AG09319 (cell line): ENCODE measurements at regions not wholly inside any gene's neighbourhood (a gene's known extent, or its start where the extent isn't known, plus 50 kb on each side); places are given as distances from the start of the nearest gene placed in this dataset.

Experiments
- DNase-seq: peaks from one replicate; pipeline ENCODE4 v3.0.0-alpha.2; 2010; ENCODE audit warnings: low read depth; ENCODE audit errors: extremely low read depth
- CTCF ChIP-seq: IDR thresholded peaks from 2 replicates; pipeline ENCODE4 v1.5.1; 2011; ENCODE audit warnings: low read depth, mild to moderate bottlenecking, inconsistent platforms, low read length, moderate library complexity

- DNase-seq, result no peak
- no peak for TF ChIP-seq CTCF
Measured at GRCh38 chr14:86414146-86414545, 884.2 kb downstream of the FLRT2 start.

- no peak for TF ChIP-seq CTCF
Measured at GRCh38 chr14:86404989-86405649, 875.2 kb downstream of the FLRT2 start.

GRCh38 chr14:86404425-86404824 lies 874.5 kb downstream of the FLRT2 start:
- TF ChIP-seq CTCF, result no peak
- no peak for DNase-seq

More at GRCh38 chr14:86404989-86405649, 875.2 kb downstream of the FLRT2 start:
- DNase-seq, result no peak

GRCh38 chr14:86402545-86402944 lies 872.6 kb downstream of the FLRT2 start:
- TF ChIP-seq CTCF, result no peak
- DNase-seq, result no peak

- TF ChIP-seq CTCF, result no peak
- no peak for DNase-seq
Measured at GRCh38 chr14:86391085-86391484, 861.1 kb downstream of the FLRT2 start.

- TF ChIP-seq CTCF, result no peak
- DNase-seq, result no peak
Measured at GRCh38 chr14:86388216-86388615, 858.3 kb downstream of the FLRT2 start.

- no peak for TF ChIP-seq CTCF
- DNase-seq, result no peak
Measured at GRCh38 chr14:86373886-86374285, 843.9 kb downstream of the FLRT2 start.
